ENCODE measurements at regions not wholly inside any gene's neighbourhood (a gene's known extent, or its start where the extent isn't known, plus 50 kb on each side); places are given as distances from the start of the nearest gene placed in this dataset.

DNA sequence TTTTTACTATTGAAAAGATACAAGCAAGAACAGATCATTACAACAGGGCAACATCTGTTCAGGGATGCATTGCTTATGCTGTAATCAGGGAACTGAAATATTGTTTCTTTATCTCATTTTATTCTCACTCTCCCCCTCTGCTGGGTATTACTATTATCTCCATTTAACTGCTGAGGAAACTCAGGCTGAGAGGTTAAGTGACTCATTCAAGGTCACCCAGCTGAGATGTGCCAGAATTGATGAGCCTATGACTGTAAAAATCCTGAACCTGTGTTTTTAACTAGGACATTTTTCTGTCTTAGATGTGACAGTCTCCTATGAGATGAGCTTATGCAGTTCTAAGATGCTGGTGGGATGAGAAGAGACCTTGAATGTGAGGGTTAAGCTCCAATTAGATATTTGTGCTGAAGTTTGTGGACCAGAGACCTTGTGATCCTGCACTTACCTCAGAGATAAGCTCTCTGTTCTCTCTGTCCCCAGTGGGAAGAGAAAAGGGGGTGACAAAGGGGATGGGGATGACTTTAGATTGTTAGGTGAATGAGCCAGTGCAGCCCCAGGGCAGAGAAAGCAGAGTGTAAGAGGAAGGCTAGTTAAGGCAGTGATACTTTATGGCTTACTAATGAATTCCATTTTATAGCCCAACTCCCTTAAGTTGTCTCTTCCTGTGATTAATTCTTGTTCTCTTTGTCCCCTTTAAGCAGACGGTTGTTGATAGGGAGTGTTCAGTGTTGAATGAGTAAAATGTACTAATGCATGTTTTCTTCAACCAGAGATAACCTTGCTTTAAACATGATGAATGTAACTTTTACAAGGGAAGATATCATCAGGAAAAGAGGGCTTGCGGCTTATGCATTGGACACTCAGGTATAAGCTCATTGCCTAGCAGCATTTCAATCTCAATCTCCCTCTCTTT lies 111.4 kb downstream of the HLX start:
- TF ChIP-seq, protein P1, sequence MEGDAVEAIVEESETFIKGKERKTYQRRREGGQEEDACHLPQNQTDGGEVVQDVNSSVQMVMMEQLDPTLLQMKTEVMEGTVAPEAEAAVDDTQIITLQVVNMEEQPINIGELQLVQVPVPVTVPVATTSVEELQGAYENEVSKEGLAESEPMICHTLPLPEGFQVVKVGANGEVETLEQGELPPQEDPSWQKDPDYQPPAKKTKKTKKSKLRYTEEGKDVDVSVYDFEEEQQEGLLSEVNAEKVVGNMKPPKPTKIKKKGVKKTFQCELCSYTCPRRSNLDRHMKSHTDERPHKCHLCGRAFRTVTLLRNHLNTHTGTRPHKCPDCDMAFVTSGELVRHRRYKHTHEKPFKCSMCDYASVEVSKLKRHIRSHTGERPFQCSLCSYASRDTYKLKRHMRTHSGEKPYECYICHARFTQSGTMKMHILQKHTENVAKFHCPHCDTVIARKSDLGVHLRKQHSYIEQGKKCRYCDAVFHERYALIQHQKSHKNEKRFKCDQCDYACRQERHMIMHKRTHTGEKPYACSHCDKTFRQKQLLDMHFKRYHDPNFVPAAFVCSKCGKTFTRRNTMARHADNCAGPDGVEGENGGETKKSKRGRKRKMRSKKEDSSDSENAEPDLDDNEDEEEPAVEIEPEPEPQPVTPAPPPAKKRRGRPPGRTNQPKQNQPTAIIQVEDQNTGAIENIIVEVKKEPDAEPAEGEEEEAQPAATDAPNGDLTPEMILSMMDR (IDR thresholded peaks at IDR 0.05): no peak
- no peak for TF ChIP-seq POLR2A (IDR thresholded peaks at IDR 0.05)

Data from body of pancreas (tissue), 4 donors.